ENCODE measurements at regions not wholly inside any gene's neighbourhood (a gene's known extent, or its start where the extent isn't known, plus 50 kb on each side); places are given as distances from the start of the nearest gene placed in this dataset.

DNA sequence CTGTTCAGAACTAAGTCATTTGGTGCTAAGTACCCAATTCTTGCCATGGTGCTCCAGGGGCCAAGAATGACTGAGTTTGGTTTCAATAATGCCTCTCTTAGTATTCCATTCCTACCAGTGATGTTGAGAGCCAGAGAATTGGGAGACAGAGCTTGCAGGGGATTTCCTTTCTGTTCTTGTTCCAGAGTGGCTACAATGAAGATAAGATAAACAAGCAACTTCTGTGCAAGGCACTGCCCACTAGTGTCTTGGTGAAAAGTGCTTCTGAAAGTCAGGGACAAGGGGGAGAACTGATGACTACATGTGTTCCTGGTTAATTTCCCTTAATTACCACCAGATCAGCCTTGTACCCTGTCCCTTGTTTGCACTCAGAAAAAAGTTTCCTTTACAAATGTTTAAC is 421.6 kb downstream of the BCKDHB start:
- TF ChIP-seq POLR2AphosphoS5 (IDR thresholded peaks at IDR 0.05; ENCODE audit: low read depth, low read length), result no peak
- TF ChIP-seq TAF1 (IDR thresholded peaks at IDR 0.05; ENCODE audit: borderline replicate concordance, insufficient read depth, low read length), result no peak
- TF ChIP-seq SIN3A (IDR thresholded peaks at IDR 0.05; ENCODE audit: borderline replicate concordance, insufficient read depth, low read length), result no peak
- TF ChIP-seq REST (IDR thresholded peaks at IDR 0.05; ENCODE audit: insufficient read depth in 1 of 2, low read depth in 2 of 2, low read length in 2 of 2), result no peak
- no peak for TF ChIP-seq FOXP2 (optimal IDR thresholded peaks at IDR 0.05; ENCODE audit: borderline replicate concordance, extremely low read depth, extremely low read length, insufficient read depth)

DNA sequence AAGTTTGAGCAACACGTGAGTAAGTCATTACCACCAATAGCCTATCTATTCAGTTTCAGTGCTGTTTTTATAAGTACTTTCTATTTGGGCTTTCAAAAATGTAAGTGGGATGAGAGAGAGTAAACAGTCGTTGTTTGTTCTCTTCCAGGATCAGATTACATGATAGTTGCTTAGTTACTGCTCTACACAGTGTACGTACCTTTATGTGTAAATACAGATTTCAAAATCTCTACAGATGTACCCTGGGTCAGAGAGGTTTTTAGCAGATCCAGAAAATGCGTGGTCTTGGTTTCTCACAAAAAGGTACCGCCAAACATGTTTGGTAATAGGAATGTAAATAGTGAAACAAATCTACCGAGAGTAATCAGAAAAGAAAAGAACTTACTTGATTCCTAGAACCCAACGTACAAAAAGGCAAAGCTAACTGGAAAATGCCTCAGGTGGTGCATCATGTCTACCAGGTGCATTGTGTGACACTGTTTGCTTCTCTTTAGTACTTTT is 421.1 kb downstream of the BCKDHB start:
- TF ChIP-seq FOXP2 (optimal IDR thresholded peaks at IDR 0.05; ENCODE audit: borderline replicate concordance, extremely low read depth, extremely low read length, insufficient read depth) (no peak), POLR2AphosphoS5 (IDR thresholded peaks at IDR 0.05; ENCODE audit: low read depth, low read length) (no peak), SIN3A (IDR thresholded peaks at IDR 0.05; ENCODE audit: borderline replicate concordance, insufficient read depth, low read length) (no peak), TAF1 (IDR thresholded peaks at IDR 0.05; ENCODE audit: borderline replicate concordance, insufficient read depth, low read length) (no peak), REST (IDR thresholded peaks at IDR 0.05; ENCODE audit: insufficient read depth in 1 of 2, low read depth in 2 of 2, low read length in 2 of 2) (no peak)

DNA sequence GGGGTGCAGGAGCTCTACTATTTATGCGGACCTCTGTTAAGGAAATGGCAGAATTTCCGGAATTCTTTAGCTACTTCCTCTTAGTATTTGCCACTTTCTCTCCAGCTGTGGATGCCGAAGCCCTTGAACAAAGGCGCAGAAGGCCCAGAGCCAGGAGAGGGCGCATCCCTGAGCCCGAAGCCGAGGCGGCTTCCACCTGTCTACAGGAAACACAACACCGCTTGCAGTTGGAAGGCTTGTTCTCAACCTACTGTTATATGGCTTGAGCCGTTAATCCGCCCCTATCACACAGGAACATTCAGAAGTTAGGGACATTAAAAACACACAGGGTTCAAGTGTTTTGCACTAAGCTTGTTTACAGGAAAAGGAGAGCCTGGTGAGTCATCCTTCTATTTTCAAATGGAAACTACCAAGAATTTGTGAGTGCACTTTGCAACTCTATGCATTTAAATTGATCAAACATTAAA is 417.1 kb downstream of the BCKDHB start:
- TF ChIP-seq FOXP2 (optimal IDR thresholded peaks at IDR 0.05; ENCODE audit: borderline replicate concordance, extremely low read depth, extremely low read length, insufficient read depth) (no peak), TAF1 (IDR thresholded peaks at IDR 0.05; ENCODE audit: borderline replicate concordance, insufficient read depth, low read length) (no peak), REST (IDR thresholded peaks at IDR 0.05; ENCODE audit: insufficient read depth in 1 of 2, low read depth in 2 of 2, low read length in 2 of 2) (no peak), SIN3A (IDR thresholded peaks at IDR 0.05; ENCODE audit: borderline replicate concordance, insufficient read depth, low read length) (no peak), POLR2AphosphoS5 (IDR thresholded peaks at IDR 0.05; ENCODE audit: low read depth, low read length) (no peak)

DNA sequence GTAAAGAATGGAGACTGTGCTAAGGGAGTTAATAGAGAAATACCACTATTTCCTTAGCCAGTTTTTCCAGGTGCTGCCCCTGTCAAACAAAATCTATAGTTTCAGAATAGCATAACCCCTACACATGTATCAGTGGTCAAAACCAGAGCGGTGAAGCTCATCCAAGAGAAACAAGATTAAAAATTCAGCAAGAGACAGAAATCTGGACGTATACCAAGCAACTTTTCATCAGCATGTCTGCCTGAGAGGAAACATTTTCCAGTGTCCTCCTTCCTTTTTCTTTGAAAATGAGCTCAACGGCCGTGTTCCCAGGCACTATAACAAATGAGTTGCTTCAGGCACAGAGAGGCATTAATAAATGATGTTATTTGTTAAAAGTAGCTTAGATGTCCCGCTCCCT is 416.5 kb downstream of the BCKDHB start:
- no peak for TF ChIP-seq FOXP2 (optimal IDR thresholded peaks at IDR 0.05; ENCODE audit: borderline replicate concordance, extremely low read depth, extremely low read length, insufficient read depth)
- TF ChIP-seq REST (IDR thresholded peaks at IDR 0.05; ENCODE audit: insufficient read depth in 1 of 2, low read depth in 2 of 2, low read length in 2 of 2), result no peak
- no peak for TF ChIP-seq SIN3A (IDR thresholded peaks at IDR 0.05; ENCODE audit: borderline replicate concordance, insufficient read depth, low read length)
- no peak for TF ChIP-seq TAF1 (IDR thresholded peaks at IDR 0.05; ENCODE audit: borderline replicate concordance, insufficient read depth, low read length)
- TF ChIP-seq POLR2AphosphoS5 (IDR thresholded peaks at IDR 0.05; ENCODE audit: low read depth, low read length), result no peak

DNA sequence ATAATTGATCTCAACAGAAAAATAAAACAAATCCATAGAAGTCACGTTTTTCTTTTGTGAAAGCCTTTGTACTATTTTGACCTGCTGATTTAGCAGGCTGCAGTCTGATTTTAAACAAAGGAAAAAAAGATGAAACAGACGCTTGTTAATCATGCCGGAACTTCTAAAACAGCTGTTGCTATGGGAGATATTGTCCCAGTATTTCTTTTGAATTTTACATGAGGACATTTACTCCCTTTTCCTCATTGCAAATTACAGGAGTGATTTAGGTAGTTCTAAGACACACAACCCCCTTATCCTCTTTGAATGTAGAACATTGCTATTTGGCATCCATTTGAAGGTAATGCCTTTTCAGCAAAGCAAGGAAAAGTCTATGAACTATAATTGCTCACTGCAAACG is 416.1 kb downstream of the BCKDHB start:
- TF ChIP-seq TAF1 (IDR thresholded peaks at IDR 0.05; ENCODE audit: borderline replicate concordance, insufficient read depth, low read length), result no peak
- TF ChIP-seq POLR2AphosphoS5 (IDR thresholded peaks at IDR 0.05; ENCODE audit: low read depth, low read length), result no peak
- no peak for TF ChIP-seq FOXP2 (optimal IDR thresholded peaks at IDR 0.05; ENCODE audit: borderline replicate concordance, extremely low read depth, extremely low read length, insufficient read depth)
- TF ChIP-seq SIN3A (IDR thresholded peaks at IDR 0.05; ENCODE audit: borderline replicate concordance, insufficient read depth, low read length), result no peak
- no peak for TF ChIP-seq REST (IDR thresholded peaks at IDR 0.05; ENCODE audit: insufficient read depth in 1 of 2, low read depth in 2 of 2, low read length in 2 of 2)

All from PFSK-1 (cell line).